ENCODE measurements at regions not wholly inside any gene's neighbourhood (a gene's known extent, or its start where the extent isn't known, plus 50 kb on each side); places are given as distances from the start of the nearest gene placed in this dataset.

GRCh38 chr2:79388024-79388423 is 124.8 kb upstream of the CTNNA2 start:
- no peak for TF ChIP-seq CTCF (IDR thresholded peaks at IDR 0.05; ENCODE audit: insufficient read depth, low read length)
- no peak for TF ChIP-seq POLR2AphosphoS5 (IDR thresholded peaks at IDR 0.05; ENCODE audit: low read depth)
- no peak for TF ChIP-seq REST (IDR thresholded peaks at IDR 0.05; ENCODE audit: insufficient replicate concordance, low read depth)
- TF ChIP-seq GABPA (IDR thresholded peaks at IDR 0.05; ENCODE audit: low read depth), result no peak
